GDM1 (cell line): ENCODE measurements at regions not wholly inside any gene's neighbourhood (a gene's known extent, or its start where the extent isn't known, plus 50 kb on each side); places are given as distances from the start of the nearest gene placed in this dataset.

Experiments used
- DNase-seq: peaks from one replicate; lab custom pipeline; 2025; lab: John Stamatoyannopoulos, UW

DNA sequence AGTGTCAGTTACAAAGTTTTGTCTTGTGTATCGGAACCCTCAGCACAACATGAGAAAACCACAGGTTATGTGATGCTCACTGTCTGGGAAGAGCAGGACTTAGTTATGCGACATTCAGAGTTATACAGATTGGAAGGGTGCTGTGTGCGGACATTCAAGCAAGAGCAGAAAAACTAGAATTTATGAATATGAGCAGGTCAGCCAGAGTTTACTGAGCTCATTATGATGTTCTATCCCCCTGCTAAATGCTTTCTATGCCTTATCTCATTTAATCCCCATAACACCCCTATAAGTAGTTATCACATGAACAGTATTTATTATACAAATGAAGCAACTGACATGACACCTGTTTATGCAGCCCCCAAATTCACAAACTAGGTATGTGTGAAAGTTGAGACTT, 1083.2 kb downstream of the FLRT2 start:
- DNase-seq = no peak

GRCh38 chr14:86604561-86604960, 1074.6 kb downstream of the FLRT2 start:
- DNase-seq = no peak

DNA sequence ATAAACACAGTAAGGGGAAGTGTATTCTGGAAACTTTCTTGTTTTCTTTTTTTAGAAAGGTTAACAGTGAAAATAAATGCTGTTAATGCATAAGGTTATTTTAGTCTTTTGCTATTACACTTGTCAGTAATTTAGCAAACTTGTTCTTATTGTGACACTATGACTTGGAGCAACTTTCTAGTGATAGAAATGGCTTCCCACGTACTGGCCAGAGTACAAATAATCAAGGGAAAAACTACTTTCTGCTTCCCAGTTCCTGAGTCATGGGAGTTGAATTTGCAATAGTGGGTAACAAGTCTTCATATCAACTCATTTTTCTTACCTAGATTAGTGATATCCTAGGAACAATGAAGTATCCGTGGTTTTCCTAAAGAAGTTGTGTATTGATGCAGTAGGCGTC, 1072.3 kb downstream of the FLRT2 start:
- no peak for DNase-seq

- DNase-seq = no peak
Measured at GRCh38 chr14:86601813-86602212, 1071.9 kb downstream of the FLRT2 start.

DNA sequence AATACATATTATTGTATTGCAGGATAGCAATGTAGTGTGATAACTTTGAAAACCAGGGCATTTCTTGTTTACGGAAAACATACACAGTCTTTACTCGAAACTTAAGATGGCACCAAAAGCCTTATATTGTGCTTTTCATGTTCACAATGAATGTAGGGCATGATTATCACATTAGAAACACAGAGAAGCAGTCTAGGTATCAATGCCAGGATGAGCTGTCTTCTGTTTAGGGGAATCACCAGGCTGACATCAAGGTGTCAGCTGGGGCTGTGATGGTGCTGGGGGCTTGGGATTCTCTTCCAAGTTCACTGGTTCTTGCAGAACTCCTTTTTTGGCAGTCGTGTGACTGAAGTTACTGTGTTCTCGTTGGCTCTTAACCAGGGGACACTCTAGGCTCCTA, 1067.3 kb downstream of the FLRT2 start:
- DNase-seq = no peak

GRCh38 chr14:86596024-86596423, 1066.1 kb downstream of the FLRT2 start:
- no peak for DNase-seq

GRCh38 chr14:86575141-86575540, 1045.2 kb downstream of the FLRT2 start:
- DNase-seq = no peak

GRCh38 chr14:86574778-86575129, 1044.8 kb downstream of the FLRT2 start:
- DNase-seq = no peak

- no peak for DNase-seq
Measured at GRCh38 chr14:86574051-86574777, 1044.3 kb downstream of the FLRT2 start.

- DNase-seq = no peak
Measured at GRCh38 chr14:86570371-86570770, 1040.4 kb downstream of the FLRT2 start.

DNA sequence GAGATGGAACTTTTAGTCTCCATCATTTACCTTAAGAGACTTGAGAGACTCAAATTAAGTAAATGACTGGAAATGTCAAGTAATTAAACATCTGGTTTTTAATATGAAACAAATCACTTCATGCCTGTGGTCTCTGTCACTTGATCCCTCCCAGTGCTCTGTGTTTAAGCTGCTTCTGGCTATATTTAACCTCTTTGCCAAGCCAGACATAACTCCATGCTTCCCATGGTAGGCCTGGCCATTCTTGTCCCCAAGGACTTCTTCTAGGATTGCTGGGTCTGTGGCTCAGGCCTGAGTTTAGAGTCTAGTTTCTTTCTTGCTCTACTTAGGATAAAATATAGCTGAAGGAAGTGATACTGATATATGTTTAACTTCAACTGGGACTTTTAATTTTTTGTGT, 1013.6 kb downstream of the FLRT2 start:
- no peak for DNase-seq

DNA sequence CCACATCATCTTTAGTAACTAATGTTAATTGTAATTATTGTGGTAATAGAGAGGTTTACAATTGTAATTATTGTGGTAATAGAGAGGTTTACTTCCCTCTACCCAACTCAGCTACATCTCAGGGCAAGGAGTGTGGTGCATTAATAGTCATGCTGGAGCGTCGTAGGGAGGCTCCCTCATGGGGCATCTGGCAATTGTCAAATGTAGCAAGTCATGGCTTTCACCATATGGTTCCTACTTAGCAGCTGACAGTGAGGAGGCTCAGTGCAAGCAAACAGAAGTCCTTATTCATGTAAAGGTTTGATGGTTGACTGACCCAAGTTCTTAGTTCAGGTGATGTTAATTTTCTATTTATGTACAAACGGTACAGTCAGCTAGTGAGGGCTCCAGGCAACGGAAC, 1012.0 kb downstream of the FLRT2 start:
- DNase-seq = no peak

DNA sequence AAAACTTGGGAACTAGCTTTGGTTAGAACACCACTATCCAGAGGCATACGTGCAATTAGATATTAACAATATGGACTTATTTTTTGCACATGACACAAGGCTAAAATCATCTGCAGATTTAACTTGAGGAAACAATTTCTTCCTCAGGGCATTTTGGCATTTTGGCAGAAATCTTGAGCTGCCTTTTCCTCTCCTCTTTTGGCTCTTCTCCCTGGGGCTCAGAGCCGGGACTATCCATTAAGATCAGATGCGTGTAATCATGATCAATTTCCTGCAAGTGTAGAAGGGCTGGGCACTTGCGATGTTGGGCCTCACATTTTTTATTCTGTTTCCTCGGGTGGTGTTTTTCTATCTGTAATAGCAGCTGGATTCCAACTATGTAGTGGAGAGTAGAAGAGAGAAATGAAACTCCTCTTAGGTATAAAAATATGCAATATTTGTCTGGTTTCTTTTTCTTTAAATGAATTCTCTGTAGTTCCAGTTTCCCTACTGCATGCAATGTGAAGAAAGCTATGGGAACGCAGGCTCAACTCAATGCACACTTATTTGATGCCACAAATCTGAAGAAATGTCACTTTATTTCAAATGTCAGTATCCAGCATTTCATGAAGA, 1010.8 kb downstream of the FLRT2 start:
- DNase-seq = no peak

DNA sequence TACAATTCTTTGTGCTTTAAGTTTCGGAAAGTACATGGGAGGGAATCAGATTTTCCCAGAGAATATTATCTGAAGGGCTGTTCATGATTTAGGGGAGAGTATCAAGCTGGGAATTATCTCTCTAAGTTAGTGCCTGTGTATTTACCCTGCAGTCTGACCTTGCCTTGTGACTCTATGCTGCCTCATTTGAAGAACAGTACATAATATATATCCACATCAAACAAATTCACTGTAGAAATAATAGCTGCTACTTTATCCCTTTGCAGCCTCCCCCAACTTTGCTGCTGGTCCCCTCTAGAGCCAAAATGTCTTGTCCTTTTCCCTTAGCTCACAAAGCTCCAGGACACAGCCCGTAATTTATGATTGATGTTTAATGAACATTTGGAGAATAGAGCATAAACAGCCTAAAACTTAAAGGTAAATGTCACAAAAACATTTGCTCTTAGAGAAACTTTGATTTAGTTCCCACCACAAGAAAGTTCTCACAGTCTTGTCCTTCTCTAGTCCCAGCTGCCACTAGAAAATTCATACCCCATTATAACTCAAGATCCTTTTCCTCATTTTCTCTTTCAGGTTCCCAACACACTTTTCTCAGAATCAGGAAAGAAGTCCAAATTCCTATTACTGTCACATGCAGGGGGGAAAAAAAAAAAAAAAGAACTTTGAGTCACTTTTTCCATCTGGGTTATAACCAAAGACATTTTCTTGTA, 1009.6 kb downstream of the FLRT2 start:
- no peak for DNase-seq

DNA sequence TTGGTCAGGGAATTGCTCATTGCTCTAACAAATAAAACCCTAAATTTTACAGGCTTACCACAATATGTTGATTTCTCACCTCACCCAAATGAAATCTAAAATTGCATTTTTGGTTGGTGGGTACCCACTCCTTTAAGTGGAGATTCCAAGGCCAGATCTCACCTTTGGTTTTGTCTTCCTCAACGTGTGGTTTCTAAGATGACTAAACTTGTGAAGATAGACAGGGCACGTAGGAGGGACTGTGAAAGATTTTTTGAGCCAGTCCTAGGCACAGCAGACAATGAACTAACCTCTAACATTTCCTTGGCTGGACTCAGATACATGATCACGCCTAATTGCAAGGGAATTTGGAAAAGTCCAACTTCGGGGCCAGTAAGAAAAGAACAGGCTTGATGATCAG, 1003.9 kb downstream of the FLRT2 start:
- DNase-seq = no peak

DNA sequence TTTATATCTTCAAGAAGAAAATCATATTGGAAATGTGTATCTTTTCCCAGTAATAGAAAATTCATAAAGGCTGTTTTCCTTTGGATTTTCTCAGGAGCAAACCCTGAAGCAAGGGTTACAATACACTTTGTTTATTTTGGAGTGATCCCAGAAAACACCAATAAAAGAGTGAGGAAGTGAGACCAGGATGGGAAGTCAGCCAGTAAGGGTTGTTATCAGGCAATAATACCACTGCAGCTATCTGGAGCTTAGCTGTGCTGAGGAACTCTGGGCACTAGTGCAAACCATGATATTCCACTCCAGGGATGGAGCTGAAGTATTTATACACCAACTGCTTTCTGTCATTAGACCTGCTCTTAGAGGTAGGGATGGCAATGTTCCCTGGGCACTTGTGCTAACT, 1002.3 kb downstream of the FLRT2 start:
- DNase-seq = no peak

GRCh38 chr14:86530457-86530856, 1000.5 kb downstream of the FLRT2 start:
- no peak for DNase-seq

DNA sequence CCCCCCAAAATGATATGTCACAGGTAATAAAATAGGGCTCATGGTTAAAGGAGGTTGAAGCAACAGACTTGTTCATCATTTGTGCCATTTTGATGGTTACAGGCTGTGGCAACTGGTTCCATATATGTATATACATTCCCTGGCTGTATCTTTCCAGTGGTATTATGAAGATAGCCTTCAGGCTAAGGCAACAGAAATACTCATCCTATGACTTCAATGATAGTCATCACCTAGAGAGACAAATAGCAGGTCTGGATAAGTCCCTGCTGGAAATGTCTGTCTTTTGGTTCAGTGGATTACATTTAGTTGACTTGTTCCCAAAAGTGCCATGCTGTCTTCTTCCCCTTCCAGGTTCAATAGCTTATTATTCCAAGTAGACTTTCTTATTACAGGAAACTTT, 997.4 kb downstream of the FLRT2 start:
- no peak for DNase-seq

GRCh38 chr14:86525673-86526072, 995.7 kb downstream of the FLRT2 start:
- DNase-seq = no peak

GRCh38 chr14:86521843-86522242, 991.9 kb downstream of the FLRT2 start:
- DNase-seq = no peak

- no peak for DNase-seq
Measured at GRCh38 chr14:86521031-86521730, 991.2 kb downstream of the FLRT2 start.

- no peak for DNase-seq
Measured at GRCh38 chr14:86518298-86518697, 988.4 kb downstream of the FLRT2 start.

DNA sequence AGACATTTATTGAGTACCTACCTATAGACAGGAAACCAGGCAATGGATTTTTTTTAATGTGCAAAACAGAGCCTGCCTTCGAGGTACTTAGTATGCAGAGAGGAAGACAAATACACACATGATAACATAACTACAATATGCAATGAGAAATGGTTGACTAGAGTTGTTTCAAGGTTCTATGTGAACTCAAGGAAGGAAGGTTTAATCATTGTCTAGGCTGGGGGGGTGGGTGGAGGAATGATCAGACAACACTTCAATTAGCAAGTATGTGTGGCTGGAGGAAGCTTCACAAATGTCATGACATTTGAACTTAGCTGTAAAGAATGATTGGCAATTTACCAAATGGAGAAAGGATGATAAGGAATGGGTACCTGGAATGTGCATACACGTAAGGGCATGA, 985.3 kb downstream of the FLRT2 start:
- DNase-seq = no peak
